ENCODE measurements at regions not wholly inside any gene's neighbourhood (a gene's known extent, or its start where the extent isn't known, plus 50 kb on each side); places are given as distances from the start of the nearest gene placed in this dataset.

DNA sequence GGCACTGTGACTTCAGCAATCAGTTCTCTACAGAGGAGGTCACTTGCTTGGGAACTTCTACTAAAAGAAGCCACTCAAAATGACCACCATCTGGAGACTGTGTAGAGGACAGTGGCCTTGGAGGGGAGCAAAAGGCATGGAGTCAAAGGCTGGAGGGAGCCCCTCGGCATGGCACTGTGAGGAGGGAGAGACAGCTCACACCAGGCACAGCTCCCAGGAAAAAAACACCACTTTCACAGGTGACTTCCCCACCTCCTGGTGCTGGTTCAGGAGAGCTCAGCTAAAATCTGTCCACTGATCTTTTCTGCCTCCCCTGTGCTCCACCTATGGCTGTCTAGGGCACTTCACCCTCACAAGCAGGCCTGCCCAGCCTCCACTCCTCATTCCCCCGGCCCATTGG, 649.4 kb upstream of the MGMT start:
- Histone ChIP-seq H4K20me1 (replicated peaks; ENCODE audit: control insufficient read depth, insufficient read depth, low read length) (no peaks in the 10 kb centered on the region), H3K4me2 (ENCODE audit: insufficient read depth, low read length) (no peak overlapping the region), H3K9ac (ENCODE audit: insufficient read depth in 1 of 2, low read depth in 2 of 2, low read length in 2 of 2) (no peak overlapping the region), H3K27me3 (ENCODE audit: control insufficient read depth in 2 of 2, insufficient read depth in 2 of 2, low read length in 2 of 2) (peaks cover 0 to 11% of the 10 kb centered on the region in 2 experiments; a peak in 3 of 5 replicates), H3K36me3 (ENCODE audit: control insufficient read depth, insufficient read depth, low read length) (no peaks in the 10 kb centered on the region), H3K79me2 (ENCODE audit: control insufficient read depth, insufficient read depth, low read length) (no peaks in the 10 kb centered on the region), H3K9me3 (replicated peaks; ENCODE audit: control insufficient read depth, insufficient read depth, low read depth, low read length) (no peaks in the 10 kb centered on the region), H2AFZ (ENCODE audit: low read depth, low read length) (no peak overlapping the region), H3K9me1 (ENCODE audit: control insufficient read depth, insufficient read depth, low read length) (peaks cover 3% of the 10 kb centered on the region), H3K4me3 (no peak overlapping the region), H3K4me1 (replicated peaks in 1 of 2; ENCODE audit: control insufficient read depth in 2 of 2, insufficient read depth in 2 of 2, low read length in 2 of 2) (no peaks in the 10 kb centered on the region), H3K27ac (ENCODE audit: extremely low read depth, low read depth, low read length) (no peak overlapping the region)
- ChIA-PET POLR2A (no interaction called here), CTCF (ENCODE audit: low intra/inter-chr PET ratio) (no interaction called here)
- ATAC-seq (no peak), FAIRE-seq (no peak), DNase-seq (ENCODE audit: extremely low read depth in 1 of 4, low spot score in 3 of 4) (no peak)
- in situ Hi-C loops (cut with MboI) (no loop called here), intact Hi-C loops (cut with micrococcal nuclease) (no loop called here)
- 14% methylated on average over 1 of the region's 2 CpGs for WGBS (ENCODE audit: insufficient coverage, low coverage, missing lambda C conversion rate)
- no TSS peak for BruUV-seq (replicated peaks)
- TF ChIP-seq NONO (IDR thresholded peaks at IDR 0.05; ENCODE audit: low read depth in 2 of 2, low read length in 1 of 2) = no peak
- TF ChIP-seq MTA2 (IDR thresholded peaks at IDR 0.05; ENCODE audit: low read depth) = no peak
- no peak for TF ChIP-seq CHD4 (IDR thresholded peaks at IDR 0.05; ENCODE audit: insufficient read depth, insufficient replicate concordance, low read depth, low read length, poor library complexity, severe bottlenecking)
- TF ChIP-seq, protein P1, sequence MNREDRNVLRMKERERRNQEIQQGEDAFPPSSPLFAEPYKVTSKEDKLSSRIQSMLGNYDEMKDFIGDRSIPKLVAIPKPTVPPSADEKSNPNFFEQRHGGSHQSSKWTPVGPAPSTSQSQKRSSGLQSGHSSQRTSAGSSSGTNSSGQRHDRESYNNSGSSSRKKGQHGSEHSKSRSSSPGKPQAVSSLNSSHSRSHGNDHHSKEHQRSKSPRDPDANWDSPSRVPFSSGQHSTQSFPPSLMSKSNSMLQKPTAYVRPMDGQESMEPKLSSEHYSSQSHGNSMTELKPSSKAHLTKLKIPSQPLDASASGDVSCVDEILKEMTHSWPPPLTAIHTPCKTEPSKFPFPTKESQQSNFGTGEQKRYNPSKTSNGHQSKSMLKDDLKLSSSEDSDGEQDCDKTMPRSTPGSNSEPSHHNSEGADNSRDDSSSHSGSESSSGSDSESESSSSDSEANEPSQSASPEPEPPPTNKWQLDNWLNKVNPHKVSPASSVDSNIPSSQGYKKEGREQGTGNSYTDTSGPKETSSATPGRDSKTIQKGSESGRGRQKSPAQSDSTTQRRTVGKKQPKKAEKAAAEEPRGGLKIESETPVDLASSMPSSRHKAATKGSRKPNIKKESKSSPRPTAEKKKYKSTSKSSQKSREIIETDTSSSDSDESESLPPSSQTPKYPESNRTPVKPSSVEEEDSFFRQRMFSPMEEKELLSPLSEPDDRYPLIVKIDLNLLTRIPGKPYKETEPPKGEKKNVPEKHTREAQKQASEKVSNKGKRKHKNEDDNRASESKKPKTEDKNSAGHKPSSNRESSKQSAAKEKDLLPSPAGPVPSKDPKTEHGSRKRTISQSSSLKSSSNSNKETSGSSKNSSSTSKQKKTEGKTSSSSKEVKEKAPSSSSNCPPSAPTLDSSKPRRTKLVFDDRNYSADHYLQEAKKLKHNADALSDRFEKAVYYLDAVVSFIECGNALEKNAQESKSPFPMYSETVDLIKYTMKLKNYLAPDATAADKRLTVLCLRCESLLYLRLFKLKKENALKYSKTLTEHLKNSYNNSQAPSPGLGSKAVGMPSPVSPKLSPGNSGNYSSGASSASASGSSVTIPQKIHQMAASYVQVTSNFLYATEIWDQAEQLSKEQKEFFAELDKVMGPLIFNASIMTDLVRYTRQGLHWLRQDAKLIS (CRISPR knock-in tag; IDR thresholded peaks at IDR 0.05) = no peak
- TF ChIP-seq, protein P2, sequence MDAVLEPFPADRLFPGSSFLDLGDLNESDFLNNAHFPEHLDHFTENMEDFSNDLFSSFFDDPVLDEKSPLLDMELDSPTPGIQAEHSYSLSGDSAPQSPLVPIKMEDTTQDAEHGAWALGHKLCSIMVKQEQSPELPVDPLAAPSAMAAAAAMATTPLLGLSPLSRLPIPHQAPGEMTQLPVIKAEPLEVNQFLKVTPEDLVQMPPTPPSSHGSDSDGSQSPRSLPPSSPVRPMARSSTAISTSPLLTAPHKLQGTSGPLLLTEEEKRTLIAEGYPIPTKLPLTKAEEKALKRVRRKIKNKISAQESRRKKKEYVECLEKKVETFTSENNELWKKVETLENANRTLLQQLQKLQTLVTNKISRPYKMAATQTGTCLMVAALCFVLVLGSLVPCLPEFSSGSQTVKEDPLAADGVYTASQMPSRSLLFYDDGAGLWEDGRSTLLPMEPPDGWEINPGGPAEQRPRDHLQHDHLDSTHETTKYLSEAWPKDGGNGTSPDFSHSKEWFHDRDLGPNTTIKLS (IDR thresholded peaks at IDR 0.05; ENCODE audit: borderline replicate concordance, low read depth) = no peak
- no peak for TF ChIP-seq YBX1 (IDR thresholded peaks at IDR 0.05)
- no peak for TF ChIP-seq MEF2A (IDR thresholded peaks at IDR 0.05; ENCODE audit: control insufficient read depth, low read depth, low read length)
- no peak for TF ChIP-seq ZNF384 (IDR thresholded peaks at IDR 0.05; ENCODE audit: low read depth, low read length)
- TF ChIP-seq ZNF354B (CRISPR knock-in tag; IDR thresholded peaks at IDR 0.05) = no peak
- TF ChIP-seq, protein P3, sequence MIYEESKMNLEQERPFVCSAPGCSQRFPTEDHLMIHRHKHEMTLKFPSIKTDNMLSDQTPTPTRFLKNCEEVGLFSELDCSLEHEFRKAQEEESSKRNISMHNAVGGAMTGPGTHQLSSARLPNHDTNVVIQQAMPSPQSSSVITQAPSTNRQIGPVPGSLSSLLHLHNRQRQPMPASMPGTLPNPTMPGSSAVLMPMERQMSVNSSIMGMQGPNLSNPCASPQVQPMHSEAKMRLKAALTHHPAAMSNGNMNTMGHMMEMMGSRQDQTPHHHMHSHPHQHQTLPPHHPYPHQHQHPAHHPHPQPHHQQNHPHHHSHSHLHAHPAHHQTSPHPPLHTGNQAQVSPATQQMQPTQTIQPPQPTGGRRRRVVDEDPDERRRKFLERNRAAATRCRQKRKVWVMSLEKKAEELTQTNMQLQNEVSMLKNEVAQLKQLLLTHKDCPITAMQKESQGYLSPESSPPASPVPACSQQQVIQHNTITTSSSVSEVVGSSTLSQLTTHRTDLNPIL (CRISPR knock-in tag; IDR thresholded peaks at IDR 0.05) = no peak
- no peak for TF ChIP-seq MED1 (CRISPR knock-in tag; IDR thresholded peaks at IDR 0.05; ENCODE audit: borderline replicate concordance)
- TF ChIP-seq POLR3A (IDR thresholded peaks at IDR 0.05; ENCODE audit: borderline replicate concordance, extremely low read depth, insufficient read depth, insufficient read length) = no peak
- TF ChIP-seq CBFA2T2 (conservative IDR thresholded peaks at IDR 0.05) = no peak
- no peak for TF ChIP-seq ZKSCAN1 (IDR thresholded peaks at IDR 0.05; ENCODE audit: low read depth, low read length)
- TF ChIP-seq FOXK1 (CRISPR knock-in tag; IDR thresholded peaks at IDR 0.05; ENCODE audit: borderline replicate concordance) = no peak

All from K562 (cell line).